ENCODE measurements at regions not wholly inside any gene's neighbourhood (a gene's known extent, or its start where the extent isn't known, plus 50 kb on each side); places are given as distances from the start of the nearest gene placed in this dataset.

DNA sequence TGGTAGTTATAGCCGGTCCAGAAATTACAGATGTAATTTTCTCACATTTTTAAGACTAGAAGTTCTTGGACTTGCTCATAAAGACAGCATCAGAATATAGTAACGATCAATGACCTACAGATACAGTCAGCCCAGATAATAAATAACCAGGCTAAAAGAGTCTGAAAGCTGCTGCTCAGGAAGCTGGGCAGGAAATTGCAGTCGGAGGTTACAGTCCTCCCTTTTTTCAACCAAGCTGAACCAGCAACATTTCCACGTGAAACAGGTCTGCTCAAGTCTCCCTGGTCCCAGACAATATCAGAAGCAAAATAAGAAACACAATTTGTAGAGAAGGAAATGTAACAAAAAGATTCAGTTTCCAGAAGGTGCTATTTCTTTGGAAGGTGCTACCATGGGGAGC is 457.4 kb downstream of the SIPA1L2 start:
- H3K4me3 ChIP-seq (ENCODE audit: low read length): no peak overlapping the region
- no TSS peak for BruUV-seq (replicated peaks)
- TF ChIP-seq EZH2 (IDR thresholded peaks at IDR 0.05; ENCODE audit: low read length, unreplicated experiment): no peak
- TF ChIP-seq, protein P1, sequence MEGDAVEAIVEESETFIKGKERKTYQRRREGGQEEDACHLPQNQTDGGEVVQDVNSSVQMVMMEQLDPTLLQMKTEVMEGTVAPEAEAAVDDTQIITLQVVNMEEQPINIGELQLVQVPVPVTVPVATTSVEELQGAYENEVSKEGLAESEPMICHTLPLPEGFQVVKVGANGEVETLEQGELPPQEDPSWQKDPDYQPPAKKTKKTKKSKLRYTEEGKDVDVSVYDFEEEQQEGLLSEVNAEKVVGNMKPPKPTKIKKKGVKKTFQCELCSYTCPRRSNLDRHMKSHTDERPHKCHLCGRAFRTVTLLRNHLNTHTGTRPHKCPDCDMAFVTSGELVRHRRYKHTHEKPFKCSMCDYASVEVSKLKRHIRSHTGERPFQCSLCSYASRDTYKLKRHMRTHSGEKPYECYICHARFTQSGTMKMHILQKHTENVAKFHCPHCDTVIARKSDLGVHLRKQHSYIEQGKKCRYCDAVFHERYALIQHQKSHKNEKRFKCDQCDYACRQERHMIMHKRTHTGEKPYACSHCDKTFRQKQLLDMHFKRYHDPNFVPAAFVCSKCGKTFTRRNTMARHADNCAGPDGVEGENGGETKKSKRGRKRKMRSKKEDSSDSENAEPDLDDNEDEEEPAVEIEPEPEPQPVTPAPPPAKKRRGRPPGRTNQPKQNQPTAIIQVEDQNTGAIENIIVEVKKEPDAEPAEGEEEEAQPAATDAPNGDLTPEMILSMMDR (conservative IDR thresholded peaks at IDR 0.05; ENCODE audit: low read depth, low read length): no peak
- TF ChIP-seq EZH2phosphoT487 (IDR thresholded peaks at IDR 0.05; ENCODE audit: borderline replicate concordance, low read length): no peak
- no peaks in the 10 kb centered on the region for H4K20me1 ChIP-seq (ENCODE audit: low read length)
- ChIA-PET CTCF (no interaction called here), POLR2A (ENCODE audit: unreplicated experiment) (no interaction called here)
- no peaks in the 10 kb centered on the region for H3K9me2 ChIP-seq (replicated peaks; ENCODE audit: low read length)
- H3K27ac ChIP-seq (ENCODE audit: low read length): no peak overlapping the region
- no peaks in the 10 kb centered on the region for H3K79me2 ChIP-seq (ENCODE audit: low read length)
- no peak for DNase-seq
- H3K4me1 ChIP-seq (ENCODE audit: insufficient read depth, low read length): no peaks in the 10 kb centered on the region
- no peaks in the 10 kb centered on the region for H3K27me3 ChIP-seq (ENCODE audit: low read length)
- no peak overlapping the region for H3K4me2 ChIP-seq (ENCODE audit: low read length)
- H3K36me3 ChIP-seq (ENCODE audit: low read depth, low read length): no peaks in the 10 kb centered on the region
- no peaks in the 10 kb centered on the region for H3K9me3 ChIP-seq (ENCODE audit: low read length)
- no peaks in the 10 kb centered on the region for H3F3A ChIP-seq (ENCODE audit: low read length, unreplicated experiment)
- no peak for ATAC-seq
- no peak overlapping the region for H3K9ac ChIP-seq (ENCODE audit: low read length)
- H2AFZ ChIP-seq (ENCODE audit: low read length): no peak overlapping the region
- intact Hi-C loops (cut with micrococcal nuclease): loop anchor here (5.0 kb wide), 2 partner anchors 300 to 355 kb away; no protein-coding TSS in a partner anchor

DNA sequence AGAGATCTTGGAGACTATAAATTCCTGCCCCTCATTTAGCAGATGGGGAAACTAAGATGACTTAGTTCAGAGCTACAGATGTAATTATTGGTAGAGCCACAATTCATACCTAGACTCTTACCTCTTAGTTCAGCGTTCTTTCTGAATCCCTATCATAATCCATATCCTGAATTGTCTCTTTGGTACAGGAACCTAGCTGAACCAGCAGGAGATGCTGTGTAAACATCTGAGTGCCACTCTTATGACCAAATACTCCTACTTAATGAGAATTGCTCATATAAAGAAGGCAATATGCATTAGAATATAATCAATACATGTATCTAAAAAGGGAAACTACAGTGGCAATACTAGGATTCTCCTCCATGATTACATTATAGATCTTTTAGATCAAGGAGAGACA is 459.0 kb downstream of the SIPA1L2 start:
- no peaks in the 10 kb centered on the region for H3K9me3 ChIP-seq (ENCODE audit: low read length)
- DNase-seq: peak; percentile 20
- H3K27me3 ChIP-seq (ENCODE audit: low read length): no peaks in the 10 kb centered on the region
- H2AFZ ChIP-seq (ENCODE audit: low read length): no peak overlapping the region
- POLR2A ChIA-PET (ENCODE audit: unreplicated experiment): interaction anchor here (0.6 kb wide), 1 partner anchor 56 kb away, joined by 4 read pairs; no protein-coding TSS in a partner anchor
- CTCF ChIA-PET: no interaction called here
- intact Hi-C loops (cut with micrococcal nuclease): loop anchor here (1.0 to 5.0 kb wide), 3 partner anchors 301 to 456 kb away; no protein-coding TSS in a partner anchor
- BruUV-seq (replicated peaks): no TSS peak
- no peaks in the 10 kb centered on the region for H4K20me1 ChIP-seq (ENCODE audit: low read length)
- no peaks in the 10 kb centered on the region for H3K9me2 ChIP-seq (replicated peaks; ENCODE audit: low read length)
- H3K4me1 ChIP-seq (ENCODE audit: insufficient read depth, low read length): no peaks in the 10 kb centered on the region
- no peaks in the 10 kb centered on the region for H3K36me3 ChIP-seq (ENCODE audit: low read depth, low read length)
- H3K9ac ChIP-seq (ENCODE audit: low read length): no peak overlapping the region
- no peaks in the 10 kb centered on the region for H3F3A ChIP-seq (ENCODE audit: low read length, unreplicated experiment)
- H3K4me3 ChIP-seq (ENCODE audit: low read length): no peak overlapping the region
- H3K27ac ChIP-seq (ENCODE audit: low read length): no peak overlapping the region
- peak; percentile 74 for ATAC-seq
- H3K4me2 ChIP-seq (ENCODE audit: low read length): no peak overlapping the region
- TF ChIP-seq EZH2 (IDR thresholded peaks at IDR 0.05; ENCODE audit: low read length, unreplicated experiment) (no peak), EZH2phosphoT487 (IDR thresholded peaks at IDR 0.05; ENCODE audit: borderline replicate concordance, low read length) (no peak)
- TF ChIP-seq, protein P1 (conservative IDR thresholded peaks at IDR 0.05; ENCODE audit: low read depth, low read length): peak; percentile 66
- H3K79me2 ChIP-seq (ENCODE audit: low read length): no peaks in the 10 kb centered on the region

DNA sequence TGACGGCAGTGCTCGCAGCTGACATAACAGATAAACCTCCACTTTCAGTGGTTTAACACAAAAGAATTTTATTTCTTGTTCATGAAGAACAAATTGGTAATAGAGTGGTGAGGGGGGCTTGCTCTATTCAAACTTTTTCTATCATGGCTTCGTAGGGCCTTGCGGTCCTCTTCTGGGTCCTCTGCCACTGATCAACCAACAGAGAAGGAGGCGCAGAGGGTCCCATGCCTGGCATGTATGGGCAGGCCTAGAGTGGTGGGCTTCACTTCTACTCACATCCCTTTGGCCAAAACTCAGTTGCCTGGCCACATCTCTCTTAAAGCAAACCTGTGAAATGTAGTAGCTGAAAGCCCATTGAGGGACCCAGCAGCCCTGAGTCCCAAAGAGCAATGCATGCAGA is 460.5 kb downstream of the SIPA1L2 start:
- DNase-seq: no peak
- Histone ChIP-seq H3K4me2 (ENCODE audit: low read length) (no peak overlapping the region), H3K36me3 (ENCODE audit: low read depth, low read length) (no peaks in the 10 kb centered on the region), H3K4me1 (ENCODE audit: insufficient read depth, low read length) (peaks cover 9% of the 10 kb centered on the region), H2AFZ (ENCODE audit: low read length) (no peak overlapping the region), H3K27ac (ENCODE audit: low read length) (no peak overlapping the region), H3K79me2 (ENCODE audit: low read length) (no peaks in the 10 kb centered on the region), H3K27me3 (ENCODE audit: low read length) (no peaks in the 10 kb centered on the region), H3F3A (ENCODE audit: low read length, unreplicated experiment) (peaks cover 8% of the 10 kb centered on the region), H3K9ac (ENCODE audit: low read length) (no peak overlapping the region), H3K9me3 (ENCODE audit: low read length) (no peaks in the 10 kb centered on the region), H4K20me1 (ENCODE audit: low read length) (no peaks in the 10 kb centered on the region), H3K4me3 (ENCODE audit: low read length) (no peak overlapping the region), H3K9me2 (replicated peaks; ENCODE audit: low read length) (no peaks in the 10 kb centered on the region)
- ATAC-seq: no peak
- BruUV-seq (replicated peaks): no TSS peak
- ChIA-PET POLR2A (ENCODE audit: unreplicated experiment) (no interaction called here), CTCF (no interaction called here)
- TF ChIP-seq, protein P1 (conservative IDR thresholded peaks at IDR 0.05; ENCODE audit: low read depth, low read length): no peak
- TF ChIP-seq EZH2 (IDR thresholded peaks at IDR 0.05; ENCODE audit: low read length, unreplicated experiment) (no peak), EZH2phosphoT487 (IDR thresholded peaks at IDR 0.05; ENCODE audit: borderline replicate concordance, low read length) (no peak)
- intact Hi-C loops (cut with micrococcal nuclease): no loop called here

Data from PC-3 (cell line).